CD4-positive, CD25-positive, alpha-beta regulatory T cell (primary cell): ENCODE measurements at regions not wholly inside any gene's neighbourhood (a gene's known extent, or its start where the extent isn't known, plus 50 kb on each side); places are given as distances from the start of the nearest gene placed in this dataset.

Experiments
- ATAC-seq, 2 donors: fragments of 150-1000 bp; cut with Tn5 transposase; one replicate each; pipeline ENCODE4 v1.10.0; 2021; ENCODE audit warnings: low read depth in 2 of 2, moderate number of reproducible peaks in 2 of 2, moderate library complexity in 1 of 2
- DNase-seq, 3 donors: peaks; one replicate each; pipeline versions ENCODE4 v3.0.0 to v3.0.0-alpha.2; 2012 to 2022; ENCODE audit warnings: mixed read lengths in 1 of 3
- H3K27ac ChIP-seq: one replicate; pipeline ENCODE4 v1.7.0; 2013; ENCODE audit warnings: mild to moderate bottlenecking, low read length; ENCODE audit not compliant: insufficient read depth, poor library complexity, severe bottlenecking
- H3K27me3 ChIP-seq: one replicate; pipeline ENCODE4 v1.7.0; 2013; ENCODE audit warnings: low read length; ENCODE audit not compliant: control insufficient read depth, insufficient read depth
- H3K36me3 ChIP-seq: one replicate; pipeline ENCODE4 v1.7.0; 2013; ENCODE audit warnings: mild to moderate bottlenecking, low read length, moderate library complexity; ENCODE audit not compliant: control insufficient read depth, insufficient read depth
- H3K4me1 ChIP-seq: 2 replicates; pipeline ENCODE4 v1.7.0; 2013; ENCODE audit warnings: mild to moderate bottlenecking, low read length; ENCODE audit not compliant: insufficient read depth, control insufficient read depth, poor library complexity, severe bottlenecking
- H3K4me3 ChIP-seq: one replicate; pipeline ENCODE4 v1.7.0; 2013; ENCODE audit warnings: low read depth, mild to moderate bottlenecking, low read length, moderate library complexity
- H3K9me3 ChIP-seq, 2 experiments: 1 replicate in 1 of 2; 2 replicates in 1 of 2; pipeline ENCODE4 v1.7.0; 2013; ENCODE audit warnings: low read length in 2 of 2, mild to moderate bottlenecking in 1 of 2, moderate library complexity in 1 of 2; ENCODE audit not compliant: control insufficient read depth in 2 of 2
- H3K27ac Mint-ChIP-seq, 3 donors: one replicate each; pipeline ENCODE4 v1.8.0; 2020 to 2022; ENCODE audit warnings: mild to moderate bottlenecking in 3 of 3, mixed read lengths in 3 of 3, moderate library complexity in 2 of 3
- H3K27me3 Mint-ChIP-seq: one replicate; pipeline ENCODE4 v1.8.0; 2022; ENCODE audit warnings: mild to moderate bottlenecking, mixed read lengths
- H3K36me3 Mint-ChIP-seq: one replicate; pipeline ENCODE4 v1.8.0; 2020; ENCODE audit warnings: mixed read lengths
- H3K4me1 Mint-ChIP-seq, 4 donors: one replicate each; pipeline ENCODE4 v1.8.0; 2020 to 2022; ENCODE audit warnings: mixed read lengths in 4 of 4, mild to moderate bottlenecking in 1 of 4
- H3K4me3 Mint-ChIP-seq, 4 donors: one replicate each; pipeline ENCODE4 v1.8.0; 2020 to 2022; ENCODE audit warnings: mild to moderate bottlenecking in 4 of 4, mixed read lengths in 4 of 4, moderate library complexity in 3 of 4
- H3K9me3 Mint-ChIP-seq, 7 donors: one replicate each; pipeline ENCODE4 v1.8.0; 2020 to 2022; ENCODE audit warnings: mixed read lengths in 7 of 7, mild to moderate bottlenecking in 3 of 7, moderate library complexity in 2 of 7

- no peaks in the 10 kb centered on the region for H3K36me3 Mint-ChIP-seq
- H3K27ac ChIP-seq: no peak overlapping the region
- no peaks in the 10 kb centered on the region for H3K4me1 Mint-ChIP-seq
Observed at GRCh38 chr2:13921245-13921644, 711.3 kb upstream of the LRATD1 start.

DNA sequence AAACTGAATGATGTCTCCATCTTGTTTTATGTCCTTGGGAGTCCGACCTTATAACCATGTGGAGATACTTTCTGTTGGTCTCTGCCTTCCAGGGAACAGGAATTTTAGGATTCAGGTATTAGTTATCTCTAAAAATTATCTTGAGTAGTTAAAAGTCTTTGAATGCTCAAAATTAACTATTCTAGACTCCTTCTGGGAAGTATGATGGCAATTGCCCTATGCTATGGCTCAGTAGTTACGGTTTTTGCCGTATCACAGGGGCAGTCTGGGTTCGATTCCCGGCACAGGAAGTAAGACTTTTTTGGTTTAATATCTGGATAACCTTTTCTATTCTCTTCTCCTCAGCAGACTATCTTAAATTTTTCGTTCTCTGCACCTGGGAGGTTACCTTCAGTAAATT lies 708.7 kb upstream of the LRATD1 start:
- Mint-ChIP-seq H3K4me3 (no peak overlapping the region), H3K9me3 (peaks cover 0 to 27% (median 4%) of the 10 kb centered on the region in 7 donors), H3K27ac (no peak overlapping the region), H3K4me1 (no peaks in the 10 kb centered on the region), H3K36me3 (no peaks in the 10 kb centered on the region), H3K27me3 (no peaks in the 10 kb centered on the region)
- Histone ChIP-seq H3K9me3 (no peaks in the 10 kb centered on the region), H3K4me1 (no peaks in the 10 kb centered on the region), H3K27me3 (no peaks in the 10 kb centered on the region), H3K36me3 (no peaks in the 10 kb centered on the region), H3K27ac (no peak overlapping the region), H3K4me3 (no peak overlapping the region)
- ATAC-seq (no peak), DNase-seq (no peak)

More at GRCh38 chr2:13921245-13921644, 711.3 kb upstream of the LRATD1 start:
- ATAC-seq (no peak), DNase-seq (no peak)
- H3K9me3 Mint-ChIP-seq: peaks cover 0 to 27% (median 0%) of the 10 kb centered on the region in 7 donors
- H3K4me3 ChIP-seq: no peak overlapping the region
- H3K9me3 ChIP-seq: no peaks in the 10 kb centered on the region
- no peaks in the 10 kb centered on the region for H3K27me3 ChIP-seq
- no peaks in the 10 kb centered on the region for H3K27me3 Mint-ChIP-seq
- H3K27ac Mint-ChIP-seq: no peak overlapping the region
- no peaks in the 10 kb centered on the region for H3K4me1 ChIP-seq
- no peak overlapping the region for H3K4me3 Mint-ChIP-seq
- H3K36me3 ChIP-seq: no peaks in the 10 kb centered on the region

GRCh38 chr2:13942111-13942510 lies 690.4 kb upstream of the LRATD1 start:
- Mint-ChIP-seq H3K4me1 (no peaks in the 10 kb centered on the region), H3K9me3 (peaks cover 0 to 8% (median 4%) of the 10 kb centered on the region in 7 donors), H3K27me3 (no peaks in the 10 kb centered on the region), H3K4me3 (no peak overlapping the region), H3K27ac (no peak overlapping the region), H3K36me3 (no peaks in the 10 kb centered on the region)
- no peak for DNase-seq
- Histone ChIP-seq H3K9me3 (no peaks in the 10 kb centered on the region), H3K4me1 (no peaks in the 10 kb centered on the region), H3K36me3 (no peaks in the 10 kb centered on the region), H3K27ac (no peak overlapping the region), H3K27me3 (no peaks in the 10 kb centered on the region), H3K4me3 (no peak overlapping the region)
- no peak for ATAC-seq

DNA sequence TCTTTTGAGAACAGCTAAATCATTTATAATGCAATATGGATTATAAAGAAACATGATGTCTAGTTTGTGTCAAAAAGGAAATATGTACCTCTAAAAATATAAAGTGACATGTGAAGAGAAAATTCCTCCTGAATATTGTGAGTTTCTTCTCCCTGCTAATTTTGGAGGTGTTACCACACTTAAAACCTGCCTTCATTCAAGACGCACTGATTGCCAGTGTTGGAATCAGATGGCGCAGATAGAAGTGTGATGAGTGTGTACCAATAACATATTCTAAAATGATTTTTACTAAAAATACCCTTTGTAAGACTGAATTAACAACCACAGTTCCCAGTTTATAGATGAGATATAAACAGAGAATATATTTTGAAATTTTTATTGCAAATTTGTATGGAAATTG lies 681.8 kb upstream of the LRATD1 start:
- Histone ChIP-seq H3K36me3 (no peaks in the 10 kb centered on the region), H3K4me1 (no peaks in the 10 kb centered on the region), H3K27ac (no peak overlapping the region), H3K27me3 (no peaks in the 10 kb centered on the region), H3K4me3 (no peak overlapping the region), H3K9me3 (peaks cover 0 to 2% of the 10 kb centered on the region in 2 experiments)
- H3K4me1 Mint-ChIP-seq: no peaks in the 10 kb centered on the region
- peaks cover 0 to 10% (median 4%) of the 10 kb centered on the region in 7 donors for H3K9me3 Mint-ChIP-seq
- no peaks in the 10 kb centered on the region for H3K27me3 Mint-ChIP-seq
- no peak overlapping the region for H3K4me3 Mint-ChIP-seq
- no peak for DNase-seq
- H3K36me3 Mint-ChIP-seq: no peaks in the 10 kb centered on the region
- no peak overlapping the region for H3K27ac Mint-ChIP-seq
- no peak for ATAC-seq

GRCh38 chr2:13968811-13969210 lies 663.7 kb upstream of the LRATD1 start:
- Histone ChIP-seq H3K4me3 (no peak overlapping the region), H3K27ac (no peak overlapping the region), H3K27me3 (no peaks in the 10 kb centered on the region), H3K4me1 (no peaks in the 10 kb centered on the region), H3K9me3 (no peaks in the 10 kb centered on the region), H3K36me3 (no peaks in the 10 kb centered on the region)
- no peak for DNase-seq
- no peaks in the 10 kb centered on the region for H3K36me3 Mint-ChIP-seq
- no peaks in the 10 kb centered on the region for H3K4me1 Mint-ChIP-seq
- H3K27ac Mint-ChIP-seq: no peak overlapping the region
- no peak for ATAC-seq
- no peaks in the 10 kb centered on the region for H3K27me3 Mint-ChIP-seq
- H3K4me3 Mint-ChIP-seq: no peak overlapping the region
- H3K9me3 Mint-ChIP-seq: peaks cover 0 to 13% (median 3%) of the 10 kb centered on the region in 7 donors

- Histone ChIP-seq H3K36me3 (no peaks in the 10 kb centered on the region), H3K4me3 (no peak overlapping the region), H3K4me1 (no peaks in the 10 kb centered on the region), H3K9me3 (peaks cover 0 to 13% of the 10 kb centered on the region in 2 experiments), H3K27me3 (no peaks in the 10 kb centered on the region), H3K27ac (no peak overlapping the region)
- Mint-ChIP-seq H3K27me3 (no peaks in the 10 kb centered on the region), H3K9me3 (peaks cover 0 to 16% (median 6%) of the 10 kb centered on the region in 7 donors), H3K36me3 (no peaks in the 10 kb centered on the region), H3K4me1 (no peaks in the 10 kb centered on the region), H3K27ac (no peak overlapping the region), H3K4me3 (no peak overlapping the region)
- DNase-seq (no peak), ATAC-seq (no peak)
Observed at GRCh38 chr2:13986119-13986720, 646.3 kb upstream of the LRATD1 start.

DNA sequence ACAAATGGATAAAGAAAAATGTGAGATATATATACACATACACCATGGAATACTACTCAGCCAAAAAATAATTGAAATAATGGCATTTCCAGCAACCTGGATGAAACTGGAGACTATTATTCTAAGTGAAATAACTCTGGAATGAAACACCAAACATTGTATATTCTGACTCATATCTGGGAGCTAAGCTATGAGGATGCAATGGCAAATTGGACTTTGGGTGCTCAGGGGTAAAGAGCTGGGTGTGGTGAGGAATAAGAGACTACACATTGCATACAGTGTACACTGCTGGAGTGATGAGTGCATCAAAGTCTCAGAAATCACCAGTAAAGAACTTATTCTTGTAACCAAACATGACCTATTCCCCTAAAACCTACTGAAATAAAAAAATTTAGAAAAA lies 636.0 kb upstream of the LRATD1 start:
- Histone ChIP-seq H3K27ac (no peak overlapping the region), H3K4me3 (no peak overlapping the region), H3K9me3 (peaks cover 0 to 4% of the 10 kb centered on the region in 2 experiments), H3K27me3 (no peaks in the 10 kb centered on the region), H3K4me1 (no peaks in the 10 kb centered on the region), H3K36me3 (no peaks in the 10 kb centered on the region)
- Mint-ChIP-seq H3K36me3 (no peaks in the 10 kb centered on the region), H3K4me1 (no peaks in the 10 kb centered on the region), H3K9me3 (peaks cover 0 to 39% (median 7%) of the 10 kb centered on the region in 7 donors), H3K27ac (no peak overlapping the region), H3K4me3 (no peak overlapping the region), H3K27me3 (no peaks in the 10 kb centered on the region)
- DNase-seq: no peak
- ATAC-seq: no peak

DNA sequence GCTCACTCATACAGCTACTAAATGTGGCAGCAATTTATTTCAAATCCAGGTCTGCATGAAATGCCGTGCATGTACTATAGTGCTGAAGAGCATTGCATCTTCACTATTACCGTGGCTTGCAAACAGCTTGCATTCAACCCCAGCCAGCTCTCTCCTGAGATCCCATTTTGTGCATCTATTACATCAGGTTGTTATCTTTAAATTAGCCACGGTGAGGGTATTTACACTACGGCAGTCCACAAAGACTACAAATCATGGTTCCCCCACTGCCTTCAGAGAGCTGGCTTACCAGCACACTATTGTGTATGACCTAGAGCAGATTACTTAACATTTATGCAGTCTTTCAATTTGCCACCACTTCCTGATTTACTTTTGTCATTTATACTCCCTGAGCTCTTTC lies 621.3 kb upstream of the LRATD1 start:
- Histone ChIP-seq H3K9me3 (no peaks in the 10 kb centered on the region), H3K4me1 (no peaks in the 10 kb centered on the region), H3K27ac (no peak overlapping the region), H3K4me3 (no peak overlapping the region), H3K36me3 (no peaks in the 10 kb centered on the region), H3K27me3 (no peaks in the 10 kb centered on the region)
- H3K27ac Mint-ChIP-seq: no peak overlapping the region
- no peak for DNase-seq
- no peak for ATAC-seq
- no peaks in the 10 kb centered on the region for H3K4me1 Mint-ChIP-seq
- no peaks in the 10 kb centered on the region for H3K36me3 Mint-ChIP-seq
- peaks cover 4% of the 10 kb centered on the region for H3K27me3 Mint-ChIP-seq
- no peak overlapping the region for H3K4me3 Mint-ChIP-seq
- peaks cover 0 to 19% (median 9%) of the 10 kb centered on the region in 7 donors for H3K9me3 Mint-ChIP-seq
